ENCODE measurements at regions not wholly inside any gene's neighbourhood (a gene's known extent, or its start where the extent isn't known, plus 50 kb on each side); places are given as distances from the start of the nearest gene placed in this dataset.

GRCh38 chr7:15749631-15750030 lies 63.1 kb upstream of the MEOX2 start:
- no peak for DNase-seq (ENCODE audit: extremely low spot score, insufficient read length, low read depth)
- no peak for FAIRE-seq

DNA sequence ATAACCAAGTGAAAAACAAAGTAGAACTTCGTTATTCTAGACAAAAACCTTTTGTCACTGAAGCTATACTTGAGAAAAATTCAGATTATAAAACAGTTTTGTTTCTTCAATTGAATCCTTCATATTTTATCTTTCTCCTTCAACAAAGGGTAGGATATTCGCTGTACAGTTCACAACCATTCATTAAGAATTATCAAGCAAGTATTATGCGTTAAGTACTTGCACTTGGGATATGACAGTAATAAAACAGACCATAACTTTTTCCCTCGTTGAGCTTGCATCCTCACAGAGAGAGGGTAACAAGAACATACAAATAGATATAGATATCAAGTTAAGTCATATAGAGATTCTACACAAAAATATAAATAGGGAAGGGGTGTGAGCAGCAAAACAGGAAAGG lies 61.2 kb upstream of the MEOX2 start:
- DNase-seq (ENCODE audit: extremely low spot score, insufficient read length, low read depth) (no peak), FAIRE-seq (no peak)

- FAIRE-seq (no peak), DNase-seq (ENCODE audit: extremely low spot score, insufficient read length, low read depth) (no peak)
Measured at GRCh38 chr7:15747301-15747700, 60.8 kb upstream of the MEOX2 start.

DNA sequence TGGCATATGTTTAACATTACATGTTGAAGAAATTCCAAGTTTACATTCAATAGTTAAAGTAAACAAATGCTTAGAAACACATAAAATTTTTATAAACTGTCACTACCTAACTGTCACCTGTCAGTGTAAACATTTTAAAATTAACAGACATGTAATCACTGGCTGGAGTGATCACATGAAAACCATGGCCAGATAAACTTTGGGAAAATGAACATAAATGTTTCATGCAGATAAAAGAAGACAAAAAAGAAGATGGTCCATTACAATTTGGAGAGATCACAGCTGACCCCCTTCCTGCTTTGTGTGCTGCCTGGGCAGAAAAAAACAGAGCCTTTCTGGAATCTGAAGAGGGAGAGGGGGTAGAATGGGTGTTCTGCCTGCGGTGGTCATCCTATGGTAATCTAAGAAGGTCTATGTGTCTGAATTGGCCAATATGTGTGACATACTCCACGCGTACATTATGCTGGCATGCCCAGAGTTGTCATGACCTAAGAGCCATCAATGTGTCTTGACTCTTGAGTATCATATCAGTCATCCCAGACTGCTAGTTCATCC lies 57.5 kb upstream of the MEOX2 start:
- DNase-seq (ENCODE audit: extremely low spot score, insufficient read length, low read depth): no peak
- FAIRE-seq: no peak

GRCh38 chr7:15737601-15738000 lies 51.1 kb upstream of the MEOX2 start:
- FAIRE-seq: no peak

More at GRCh38 chr7:15737601-15738000, 51.1 kb upstream of the MEOX2 start:
- DNase-seq (ENCODE audit: extremely low spot score, insufficient read length, low read depth): no peak
